ENCODE measurements at regions not wholly inside any gene's neighbourhood (a gene's known extent, or its start where the extent isn't known, plus 50 kb on each side); places are given as distances from the start of the nearest gene placed in this dataset.

- no peak for TF ChIP-seq CTCF (IDR thresholded peaks at IDR 0.05 in 4 of 5, conservative IDR thresholded peaks at IDR 0.05 in 1 of 5)
- TF ChIP-seq POLR2A (IDR thresholded peaks at IDR 0.05): no peak
These were observed 175.1 kb downstream of the BACH1 start for GRCh38 chr21:29473808-29474207.
